ENCODE measurements at regions not wholly inside any gene's neighbourhood (a gene's known extent, or its start where the extent isn't known, plus 50 kb on each side); places are given as distances from the start of the nearest gene placed in this dataset.

DNA sequence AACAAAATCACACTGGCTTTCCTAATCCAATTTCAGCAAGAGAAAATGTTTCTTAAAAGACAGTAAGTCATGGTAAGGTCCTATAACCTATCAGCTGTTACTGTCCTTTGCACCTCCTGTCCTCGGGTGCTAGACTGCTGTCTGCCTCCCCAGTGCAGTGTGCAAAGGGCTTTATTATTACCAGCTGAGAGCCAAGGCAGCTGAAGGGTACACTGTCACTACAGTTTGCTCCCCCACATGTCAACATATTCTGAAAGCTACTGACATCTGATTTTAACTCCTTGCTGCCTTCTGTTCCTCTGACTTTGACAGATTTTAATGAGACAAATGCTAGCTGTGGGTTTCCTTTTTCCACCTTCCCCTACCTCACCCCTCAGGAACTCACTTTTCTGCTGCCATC is 389.4 kb upstream of the SLC24A2 start:
- no peaks in the 10 kb centered on the region for H3K36me3 ChIP-seq (ENCODE audit: control insufficient read depth in 2 of 2, extremely low read depth in 1 of 2, insufficient read depth in 2 of 2, low read length in 2 of 2)
- no peak overlapping the region for H3K4me2 ChIP-seq (ENCODE audit: insufficient read depth, low read length)
- FAIRE-seq (no peak), DNase-seq (ENCODE audit: low read depth, low spot score) (no peak)
- H3K9me3 ChIP-seq (replicated peaks; ENCODE audit: control insufficient read depth, insufficient read depth, low read length) = no peaks in the 10 kb centered on the region
- H3K27me3 ChIP-seq (ENCODE audit: control insufficient read depth in 2 of 2, insufficient read depth in 2 of 2, low read length in 2 of 2) = peaks cover 0 to 5% of the 10 kb centered on the region in 2 experiments
- no peak overlapping the region for H3K9ac ChIP-seq (replicated peaks; ENCODE audit: extremely low read depth, insufficient read depth, low read length)
- intact Hi-C loops (cut with micrococcal nuclease) = no loop called here
- no TSS peak for BruUV-seq (replicated peaks)
- no peak overlapping the region for H3K4me3 ChIP-seq (replicated peaks in 1 of 3; ENCODE audit: insufficient read depth in 1 of 3, low read depth in 1 of 3, low read length in 3 of 3)
- no peaks in the 10 kb centered on the region for H3K4me1 ChIP-seq (ENCODE audit: control insufficient read depth, extremely low read depth, insufficient read depth, low read length)
- ChIA-PET CTCF (no interaction called here), POLR2A (no interaction called here)
- no peaks in the 10 kb centered on the region for H4K20me1 ChIP-seq (replicated peaks; ENCODE audit: control insufficient read depth, extremely low read depth, insufficient read depth, low read length)
- H3K9me1 ChIP-seq (replicated peaks; ENCODE audit: control insufficient read depth, extremely low read depth, insufficient read depth, low read length) = no peaks in the 10 kb centered on the region
- H3K79me2 ChIP-seq (ENCODE audit: control insufficient read depth, insufficient read depth, low read length) = no peaks in the 10 kb centered on the region
- TF ChIP-seq GATA2 (IDR thresholded peaks at IDR 0.05; ENCODE audit: insufficient read depth, insufficient read length, low read depth, low read length) (no peak), MYC (IDR thresholded peaks at IDR 0.05; ENCODE audit: low read depth, low read length) (no peak), POLR2A (IDR thresholded peaks at IDR 0.05; ENCODE audit: low read depth, low read length) (no peak), FOS (IDR thresholded peaks at IDR 0.05; ENCODE audit: borderline replicate concordance, insufficient read depth, low read length) (no peak), EZH2 (IDR thresholded peaks at IDR 0.05; ENCODE audit: borderline replicate concordance, low read depth, low read length, severe bottlenecking) (no peak), JUN (IDR thresholded peaks at IDR 0.05; ENCODE audit: borderline replicate concordance, insufficient read depth, insufficient read length, low read depth) (no peak), POLR2AphosphoS5 (IDR thresholded peaks at IDR 0.05; ENCODE audit: insufficient read depth, low read depth, low read length) (no peak)
- TF ChIP-seq, protein P1, sequence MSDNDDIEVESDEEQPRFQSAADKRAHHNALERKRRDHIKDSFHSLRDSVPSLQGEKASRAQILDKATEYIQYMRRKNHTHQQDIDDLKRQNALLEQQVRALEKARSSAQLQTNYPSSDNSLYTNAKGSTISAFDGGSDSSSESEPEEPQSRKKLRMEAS (IDR thresholded peaks at IDR 0.05; ENCODE audit: insufficient read depth, insufficient read length) = no peak
- TF ChIP-seq, protein P2, sequence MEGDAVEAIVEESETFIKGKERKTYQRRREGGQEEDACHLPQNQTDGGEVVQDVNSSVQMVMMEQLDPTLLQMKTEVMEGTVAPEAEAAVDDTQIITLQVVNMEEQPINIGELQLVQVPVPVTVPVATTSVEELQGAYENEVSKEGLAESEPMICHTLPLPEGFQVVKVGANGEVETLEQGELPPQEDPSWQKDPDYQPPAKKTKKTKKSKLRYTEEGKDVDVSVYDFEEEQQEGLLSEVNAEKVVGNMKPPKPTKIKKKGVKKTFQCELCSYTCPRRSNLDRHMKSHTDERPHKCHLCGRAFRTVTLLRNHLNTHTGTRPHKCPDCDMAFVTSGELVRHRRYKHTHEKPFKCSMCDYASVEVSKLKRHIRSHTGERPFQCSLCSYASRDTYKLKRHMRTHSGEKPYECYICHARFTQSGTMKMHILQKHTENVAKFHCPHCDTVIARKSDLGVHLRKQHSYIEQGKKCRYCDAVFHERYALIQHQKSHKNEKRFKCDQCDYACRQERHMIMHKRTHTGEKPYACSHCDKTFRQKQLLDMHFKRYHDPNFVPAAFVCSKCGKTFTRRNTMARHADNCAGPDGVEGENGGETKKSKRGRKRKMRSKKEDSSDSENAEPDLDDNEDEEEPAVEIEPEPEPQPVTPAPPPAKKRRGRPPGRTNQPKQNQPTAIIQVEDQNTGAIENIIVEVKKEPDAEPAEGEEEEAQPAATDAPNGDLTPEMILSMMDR (IDR thresholded peaks at IDR 0.05; ENCODE audit: extremely low read depth in 1 of 2, insufficient read depth in 1 of 2, low read depth in 1 of 2, low read length in 2 of 2) = no peak
- dilution Hi-C loops (cut with MboI; ENCODE audit: extremely low pct_ligation_motif_present, low sequenced_read_pairs) = no loop called here
- no peak overlapping the region for H2AFZ ChIP-seq (ENCODE audit: low read depth, low read length)
- H3K27ac ChIP-seq (ENCODE audit: insufficient read depth, low read depth, low read length) = no peak overlapping the region

All from endothelial cell of umbilical vein (primary cell).